ENCODE measurements at regions not wholly inside any gene's neighbourhood (a gene's known extent, or its start where the extent isn't known, plus 50 kb on each side); places are given as distances from the start of the nearest gene placed in this dataset.

- no peak for TF ChIP-seq GMEB1 (CRISPR knock-in tag; IDR thresholded peaks at IDR 0.05)
- TF ChIP-seq ZNF165 (CRISPR knock-in tag; IDR thresholded peaks at IDR 0.05; ENCODE audit: borderline replicate concordance) = no peak
Observed at GRCh38 chr14:71498212-71498611, 434.0 kb upstream of the RGS6 start (continued).

- no peak overlapping the region for H2AFZ ChIP-seq (ENCODE audit: low read depth, low read length)
- DNase-seq (ENCODE audit: extremely low read depth in 1 of 4, low spot score in 3 of 4) = no peak
- no peaks in the 10 kb centered on the region for H3K9me1 ChIP-seq (ENCODE audit: control insufficient read depth, insufficient read depth, low read length)
- FAIRE-seq = no peak
- no peak overlapping the region for H3K27ac ChIP-seq (ENCODE audit: extremely low read depth, low read depth, low read length)
- no peaks in the 10 kb centered on the region for H3K4me1 ChIP-seq (replicated peaks in 1 of 2; ENCODE audit: control insufficient read depth in 2 of 2, insufficient read depth in 2 of 2, low read length in 2 of 2)
- no TSS peak for BruUV-seq (replicated peaks)
- H3K27me3 ChIP-seq (ENCODE audit: control insufficient read depth in 2 of 2, insufficient read depth in 2 of 2, low read length in 2 of 2) = no peaks in the 10 kb centered on the region
- H3K36me3 ChIP-seq (ENCODE audit: control insufficient read depth, insufficient read depth, low read length) = no peaks in the 10 kb centered on the region
- no peaks in the 10 kb centered on the region for H4K20me1 ChIP-seq (replicated peaks; ENCODE audit: control insufficient read depth, insufficient read depth, low read length)
- no peak overlapping the region for H3K4me3 ChIP-seq
- H3K4me2 ChIP-seq (ENCODE audit: insufficient read depth, low read length) = no peak overlapping the region
- intact Hi-C loops (cut with micrococcal nuclease) = no loop called here
- H3K9ac ChIP-seq (ENCODE audit: insufficient read depth in 1 of 2, low read depth in 2 of 2, low read length in 2 of 2) = no peak overlapping the region
- H3K9me3 ChIP-seq (replicated peaks; ENCODE audit: control insufficient read depth, insufficient read depth, low read depth, low read length) = no peaks in the 10 kb centered on the region
- CTCF ChIA-PET (ENCODE audit: low intra/inter-chr PET ratio) = no interaction called here
- WGBS (ENCODE audit: insufficient coverage, low coverage, missing lambda C conversion rate) = 71% methylated on average over 3 of the region's 3 CpGs
- no peak for ATAC-seq
- in situ Hi-C loops (cut with MboI) = no loop called here
- H3K79me2 ChIP-seq (ENCODE audit: control insufficient read depth, insufficient read depth, low read length) = no peaks in the 10 kb centered on the region
- POLR2A ChIA-PET = interaction anchor here (1.4 kb wide), 1 partner anchor 11 kb away, joined by 4 read pairs; no protein-coding TSS in a partner anchor
- TF ChIP-seq SMARCB1 (IDR thresholded peaks at IDR 0.05; ENCODE audit: insufficient read length, low read depth) (no peak), ZNF512 (tag; IDR thresholded peaks at IDR 0.05) (no peak), ZNF316 (IDR thresholded peaks at IDR 0.05) (no peak), CREB3L1 (IDR thresholded peaks at IDR 0.05; ENCODE audit: borderline replicate concordance, low read depth) (no peak), XRCC5 (IDR thresholded peaks at IDR 0.05; ENCODE audit: low read depth, low read length) (no peak), MYNN (IDR thresholded peaks at IDR 0.05) (no peak), MYNN (CRISPR knock-in tag; IDR thresholded peaks at IDR 0.05) (no peak), SMAD3 (CRISPR knock-in tag; conservative IDR thresholded peaks at IDR 0.05) (no peak), KAT2B (IDR thresholded peaks at IDR 0.05; ENCODE audit: low read depth, low read length) (no peak), ZNF274 (IDR thresholded peaks at IDR 0.05; ENCODE audit: borderline replicate concordance, low read depth, low read length) (no peak), FOXP1 (CRISPR knock-in tag; IDR thresholded peaks at IDR 0.05) (no peak), ZNF444 (CRISPR knock-in tag; IDR thresholded peaks at IDR 0.05) (no peak), CHD1 (IDR thresholded peaks at IDR 0.05; ENCODE audit: low read length) (no peak), ZFP30 (CRISPR knock-in tag; IDR thresholded peaks at IDR 0.05; ENCODE audit: borderline replicate concordance) (no peak)
Observed at GRCh38 chr14:71499018-71499417, 433.2 kb upstream of the RGS6 start.

Data from K562 (cell line).